Myocyte (in vitro differentiated cells): ENCODE measurements at regions not wholly inside any gene's neighbourhood (a gene's known extent, or its start where the extent isn't known, plus 50 kb on each side); places are given as distances from the start of the nearest gene placed in this dataset.

Experiments used
- DNase-seq: peaks from one replicate; pipeline ENCODE4 v3.0.0-alpha.2; 2012; ENCODE audit warnings: low read depth

DNA sequence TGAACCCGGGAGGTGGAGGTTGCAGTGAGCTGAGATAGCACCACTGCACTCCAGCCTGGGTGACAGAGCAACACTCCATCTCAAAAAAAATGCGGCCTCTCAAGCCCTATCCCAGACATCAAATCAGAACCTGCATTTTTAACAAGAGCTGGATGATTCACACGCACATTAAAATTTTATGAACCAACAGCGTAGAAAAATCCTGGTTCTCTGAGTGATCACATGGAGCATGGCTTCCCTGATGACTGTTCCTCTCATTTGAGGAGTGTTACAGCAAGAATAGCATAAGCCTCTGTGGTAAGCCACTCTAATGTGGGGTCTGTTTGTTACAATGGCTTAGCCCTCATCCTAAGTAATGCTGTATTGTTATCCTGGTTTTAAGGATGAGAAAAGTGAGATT, 163.6 kb downstream of the BRMS1L start:
- DNase-seq = no peak

DNA sequence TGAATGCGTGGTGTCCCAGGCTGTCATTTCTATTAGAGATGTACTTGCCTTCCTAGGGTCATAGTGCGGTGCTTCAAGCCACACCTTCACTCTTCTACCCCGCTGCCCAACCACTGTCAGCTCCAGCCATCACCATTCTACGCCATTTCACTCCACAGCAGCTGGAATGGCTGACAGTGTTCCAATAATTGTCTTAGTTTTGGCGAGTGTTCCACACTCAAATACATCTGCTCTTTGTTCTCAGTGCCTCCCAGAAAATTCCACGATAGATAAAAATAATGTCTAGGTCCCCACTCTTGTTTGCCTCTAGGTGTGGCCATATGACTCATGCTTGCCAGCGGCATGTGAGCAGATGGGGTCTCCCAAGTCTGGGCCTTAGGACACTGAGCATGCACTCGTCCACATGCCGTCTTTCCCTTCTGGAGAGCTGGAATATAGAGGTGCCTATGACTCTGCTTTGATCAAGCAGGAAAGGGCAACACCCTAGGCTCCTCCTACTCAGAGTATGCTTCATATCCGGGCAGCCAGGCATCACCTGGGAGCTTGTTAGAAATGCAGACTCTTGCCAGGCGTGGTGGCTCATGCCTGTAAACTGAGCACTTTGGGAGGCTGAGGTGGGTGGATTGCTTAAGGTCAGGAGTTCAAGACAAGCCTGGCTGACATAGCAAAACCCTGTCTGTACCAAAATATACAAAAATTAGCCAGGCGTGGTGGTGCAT, 163.0 kb downstream of the BRMS1L start:
- no peak for DNase-seq

DNA sequence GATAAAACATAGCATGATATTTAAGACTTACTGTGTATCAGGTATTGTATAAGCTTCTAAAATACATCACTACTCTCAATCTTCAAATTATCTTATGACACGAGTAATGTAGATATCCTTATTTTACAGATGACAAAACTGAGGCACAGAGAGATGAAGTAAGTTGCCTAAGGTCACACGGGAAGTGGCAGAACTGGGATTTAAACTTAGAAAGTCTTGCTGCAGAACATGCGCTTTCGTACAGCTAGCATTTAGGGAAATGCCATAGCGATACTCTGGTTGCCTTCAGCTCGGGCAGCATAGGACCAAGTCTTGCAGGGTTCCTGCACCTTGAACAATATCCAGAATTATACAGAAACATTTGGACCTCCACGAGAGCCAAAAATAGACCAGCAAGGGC, 162.4 kb downstream of the BRMS1L start:
- no peak for DNase-seq

DNA sequence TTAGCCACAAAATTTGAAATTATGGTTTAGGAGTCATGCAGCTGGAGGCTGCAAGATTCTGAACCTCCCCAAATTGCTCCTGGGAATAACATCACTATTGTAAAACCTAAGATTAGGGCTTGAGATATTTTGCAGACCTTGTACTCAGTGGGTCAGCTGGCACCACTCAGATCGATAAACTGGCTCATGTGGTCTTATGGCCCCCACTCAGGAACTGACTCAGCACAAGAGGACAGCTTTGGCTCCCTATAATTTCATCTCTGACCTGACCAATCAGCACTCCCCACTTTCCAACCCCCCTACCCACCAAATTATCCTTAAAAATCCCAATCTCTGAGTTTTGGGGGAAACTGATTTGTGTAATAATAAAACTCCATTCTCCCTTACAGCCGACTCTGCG, 161.6 kb downstream of the BRMS1L start:
- DNase-seq = no peak

DNA sequence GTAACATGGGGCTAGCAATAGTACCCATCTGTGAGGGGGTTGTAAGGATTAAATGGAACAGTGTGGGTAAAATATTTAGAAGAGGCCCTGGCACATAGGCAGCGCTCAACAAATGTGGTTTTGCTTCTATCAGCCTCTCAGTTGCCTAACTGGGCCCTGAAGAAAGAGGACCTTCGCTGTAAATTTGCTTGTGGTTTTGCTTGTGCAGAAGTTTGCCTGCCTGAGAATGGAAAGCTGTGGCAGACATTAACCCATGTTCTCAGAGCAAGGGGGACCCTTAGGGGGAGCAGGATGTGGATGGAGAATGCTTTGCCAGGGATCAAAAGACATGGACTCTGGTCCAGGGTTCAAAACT, 160.1 kb downstream of the BRMS1L start:
- DNase-seq = no peak

DNA sequence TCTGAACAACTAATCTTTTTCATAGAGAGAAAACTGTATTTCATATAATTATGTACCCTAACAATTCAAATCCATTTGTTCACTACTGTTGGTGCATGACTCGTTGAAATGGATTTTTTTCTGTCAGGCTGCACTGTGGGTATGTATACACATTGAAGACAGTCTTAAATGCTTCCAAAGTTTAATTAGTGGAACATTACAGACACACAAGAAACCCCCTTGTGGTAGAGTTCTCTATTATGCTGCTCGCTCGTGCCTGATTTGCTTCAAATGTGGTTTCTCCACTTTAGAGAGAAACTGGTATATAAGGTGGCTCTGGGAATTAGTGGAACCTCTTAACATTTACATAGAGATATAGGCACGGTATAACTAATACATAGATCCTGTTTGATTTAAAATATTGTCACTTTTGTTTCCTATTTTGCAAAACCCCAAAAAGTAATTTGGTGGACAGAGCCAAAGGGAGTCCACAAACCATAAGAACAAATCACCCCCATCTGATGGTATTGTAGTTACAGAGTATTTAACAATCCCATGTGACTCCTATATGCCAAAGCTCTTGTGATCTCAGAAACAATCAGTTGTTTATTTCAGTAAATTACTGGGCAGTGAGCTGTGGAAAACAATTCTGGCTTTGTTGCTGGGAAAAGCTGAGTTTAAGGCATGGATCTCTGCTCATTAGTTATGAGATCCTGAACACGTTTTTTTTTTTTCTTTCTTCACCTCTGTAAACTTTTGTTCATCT, 159.5 kb downstream of the BRMS1L start:
- DNase-seq = no peak

DNA sequence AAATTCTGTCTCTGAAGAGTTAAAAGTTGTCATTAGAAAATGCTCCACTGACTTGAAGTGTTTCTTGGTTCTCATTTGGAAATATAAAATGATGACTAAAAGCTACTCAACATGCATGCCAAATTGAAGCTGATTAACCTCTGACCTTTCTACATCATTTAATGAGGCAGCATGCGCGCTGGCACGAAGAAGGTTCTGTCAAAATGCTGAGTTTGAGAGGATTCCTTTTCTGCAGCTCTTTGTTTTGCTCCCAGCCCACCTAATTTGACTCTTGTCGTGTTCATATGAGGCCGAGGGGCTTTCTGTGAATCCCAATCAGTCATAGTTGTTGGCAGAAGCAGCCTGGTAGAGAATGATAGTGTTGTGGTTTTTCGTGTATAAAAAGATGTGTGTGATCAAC, 153.4 kb downstream of the BRMS1L start:
- no peak for DNase-seq

DNA sequence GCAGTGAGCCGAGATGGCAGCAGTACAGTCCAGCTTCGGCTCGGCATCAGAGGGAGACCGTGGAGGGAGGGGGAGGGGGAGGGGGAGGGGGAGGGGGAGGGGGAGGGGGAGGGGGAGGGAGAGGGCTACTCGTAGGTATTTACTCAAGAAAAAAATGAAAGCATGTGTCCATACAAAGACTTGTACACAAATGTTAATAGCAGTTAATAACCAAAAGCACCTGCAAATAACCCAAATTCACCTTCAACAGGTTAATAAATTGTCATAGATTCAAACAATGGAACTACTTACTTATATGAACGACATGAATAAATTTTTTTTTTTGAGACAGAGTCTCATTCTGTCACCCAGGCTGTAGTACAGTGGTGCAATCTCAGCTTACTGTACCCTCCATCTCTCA, 152.4 kb downstream of the BRMS1L start:
- DNase-seq = no peak

DNA sequence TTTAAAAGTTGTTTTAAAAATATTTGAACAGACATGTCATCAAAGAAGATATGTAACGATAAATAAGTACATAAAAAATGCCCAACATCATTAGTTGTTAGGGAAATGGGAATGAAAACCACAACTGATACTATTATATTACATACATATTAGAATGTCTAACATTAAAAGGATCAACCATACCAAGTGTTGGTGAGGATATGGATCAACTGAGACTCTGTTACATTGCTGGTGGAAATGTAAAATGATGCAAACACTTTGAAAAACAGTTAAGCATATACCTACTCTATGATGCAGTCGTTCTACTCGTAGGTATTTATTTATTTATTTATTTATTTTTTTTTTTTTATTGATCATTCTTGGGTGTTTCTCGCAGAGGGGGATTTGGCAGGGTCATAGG, 149.7 kb downstream of the BRMS1L start:
- DNase-seq = no peak

DNA sequence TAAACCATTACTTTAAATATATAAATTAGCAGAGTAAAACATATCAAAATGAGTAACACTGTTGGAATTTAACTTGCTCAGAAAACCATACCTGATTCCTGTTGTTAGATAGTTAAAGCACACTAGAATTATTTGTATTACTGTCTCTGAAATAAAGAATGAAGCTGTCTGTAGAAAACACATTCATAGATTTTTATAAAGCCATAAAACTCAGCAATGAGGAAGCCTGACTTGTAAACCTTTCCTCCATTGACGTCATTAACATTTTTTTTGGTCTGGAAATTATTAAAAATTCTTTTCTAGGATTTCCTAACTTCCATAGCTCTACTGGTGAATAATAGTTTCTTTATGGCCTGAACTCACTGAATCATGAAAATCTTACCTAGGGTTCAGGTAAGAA, 147.6 kb downstream of the BRMS1L start:
- DNase-seq = no peak

DNA sequence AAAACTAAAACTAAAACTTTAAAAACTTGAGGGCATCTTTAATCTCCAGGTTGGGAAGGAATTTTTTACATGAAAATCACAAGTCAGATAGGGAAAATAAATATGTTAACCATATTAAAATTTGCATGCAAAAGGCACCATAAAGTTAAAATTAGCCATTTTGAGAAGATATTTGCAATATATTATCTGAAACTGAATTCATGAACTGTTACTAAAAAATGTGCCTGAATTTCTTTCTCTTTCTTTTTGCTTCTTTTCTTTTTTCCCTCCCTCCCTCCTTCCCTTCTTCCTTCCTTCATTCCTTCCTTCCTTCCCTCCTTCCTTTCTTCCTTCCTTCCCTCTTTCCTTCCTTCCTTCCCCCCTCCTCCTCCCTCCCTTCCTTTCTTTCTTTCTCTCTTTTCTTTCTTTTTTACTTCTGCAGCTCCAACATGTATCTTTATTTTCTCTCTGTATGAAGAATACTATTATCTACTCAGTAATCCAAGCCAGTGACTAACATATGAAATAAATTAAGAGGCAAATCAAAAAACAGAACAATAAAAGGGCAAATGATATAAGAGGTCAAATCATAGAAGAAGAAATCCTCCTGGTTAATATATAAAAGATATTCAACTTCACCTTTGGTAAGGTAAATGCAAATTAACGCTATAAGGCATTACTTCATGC, 146.0 kb downstream of the BRMS1L start:
- no peak for DNase-seq

DNA sequence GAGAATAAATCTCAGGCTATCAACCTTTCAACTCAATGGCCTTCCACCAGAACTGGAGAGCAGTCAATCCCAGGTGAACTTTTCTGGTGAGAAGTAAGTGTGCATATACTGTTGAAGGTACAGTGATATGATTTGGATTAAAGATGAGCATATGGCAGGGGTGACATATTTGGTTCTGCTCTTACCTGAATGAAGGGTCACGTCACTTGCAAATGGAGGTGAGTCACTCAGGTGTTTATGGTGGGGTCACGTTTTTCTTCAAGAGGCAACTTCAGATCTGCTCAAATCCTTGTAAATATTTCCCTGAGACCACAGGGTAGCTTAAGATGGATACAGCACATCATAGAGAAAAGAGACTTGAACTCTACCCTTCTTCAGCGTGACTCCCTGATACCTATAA, 143.2 kb downstream of the BRMS1L start:
- DNase-seq = no peak

DNA sequence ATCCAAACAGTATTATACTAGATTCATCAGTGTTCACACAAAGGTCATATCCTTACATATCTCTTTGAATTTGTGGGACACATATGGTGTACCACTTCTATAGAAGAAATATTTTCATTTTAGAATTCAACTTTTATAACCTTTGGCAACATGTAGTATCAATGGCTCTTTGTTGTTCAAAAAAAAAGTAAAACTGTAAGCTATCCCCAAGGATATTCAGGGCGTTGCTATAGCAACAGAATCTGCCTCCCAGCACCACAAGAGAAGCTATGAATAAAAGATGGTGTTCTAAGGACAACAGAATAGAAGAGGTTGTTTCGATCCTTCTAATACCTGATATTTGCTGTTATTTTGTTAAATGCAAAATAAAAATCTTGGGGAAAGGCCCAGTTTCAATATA, 139.3 kb downstream of the BRMS1L start:
- no peak for DNase-seq

DNA sequence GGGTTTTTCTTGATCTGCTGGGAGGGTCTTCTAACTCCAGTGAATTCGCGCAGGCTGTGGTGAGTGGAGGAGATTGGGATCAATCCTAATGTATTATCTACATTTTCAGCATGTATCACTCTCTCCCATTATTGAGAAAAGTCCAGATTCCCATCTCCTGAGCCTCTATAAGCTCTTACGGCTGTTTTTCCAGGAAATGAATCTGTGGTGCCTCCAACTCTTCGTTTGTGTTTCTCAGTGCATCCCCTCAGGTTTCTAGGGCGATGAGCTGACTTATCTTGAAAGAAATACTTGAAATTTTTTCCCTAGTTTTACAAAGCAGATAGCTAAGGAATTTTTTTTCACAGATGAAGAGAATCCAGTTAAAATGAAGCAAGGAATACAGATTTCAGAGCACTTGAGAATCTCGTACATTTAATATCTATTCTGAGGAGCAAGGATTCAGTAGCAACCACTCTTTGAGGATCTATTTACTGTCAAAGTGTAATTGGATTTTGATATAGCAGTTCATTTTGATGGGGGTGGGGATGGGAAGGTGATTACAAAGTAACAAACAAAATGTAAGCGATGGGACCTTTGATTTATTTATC, 138.7 kb downstream of the BRMS1L start:
- DNase-seq = no peak

DNA sequence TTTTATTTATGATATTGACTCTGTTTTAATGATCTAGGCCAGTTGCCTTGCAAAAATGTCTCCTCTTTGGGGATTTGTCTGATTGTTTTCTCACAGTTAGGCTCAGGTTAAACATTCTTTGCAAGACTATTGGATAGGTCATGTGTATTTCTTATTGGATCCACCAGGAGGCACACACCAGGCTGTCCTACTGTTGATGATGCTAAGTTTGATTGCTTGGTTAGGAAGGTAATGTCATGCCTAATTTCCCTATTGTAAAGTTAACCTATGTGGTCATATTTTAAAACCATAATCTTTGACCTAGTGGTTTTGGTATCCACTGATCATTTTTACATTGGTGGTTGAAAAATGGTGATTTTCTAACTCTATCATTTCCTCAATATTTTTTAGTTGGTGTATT, 137.1 kb downstream of the BRMS1L start:
- no peak for DNase-seq

DNA sequence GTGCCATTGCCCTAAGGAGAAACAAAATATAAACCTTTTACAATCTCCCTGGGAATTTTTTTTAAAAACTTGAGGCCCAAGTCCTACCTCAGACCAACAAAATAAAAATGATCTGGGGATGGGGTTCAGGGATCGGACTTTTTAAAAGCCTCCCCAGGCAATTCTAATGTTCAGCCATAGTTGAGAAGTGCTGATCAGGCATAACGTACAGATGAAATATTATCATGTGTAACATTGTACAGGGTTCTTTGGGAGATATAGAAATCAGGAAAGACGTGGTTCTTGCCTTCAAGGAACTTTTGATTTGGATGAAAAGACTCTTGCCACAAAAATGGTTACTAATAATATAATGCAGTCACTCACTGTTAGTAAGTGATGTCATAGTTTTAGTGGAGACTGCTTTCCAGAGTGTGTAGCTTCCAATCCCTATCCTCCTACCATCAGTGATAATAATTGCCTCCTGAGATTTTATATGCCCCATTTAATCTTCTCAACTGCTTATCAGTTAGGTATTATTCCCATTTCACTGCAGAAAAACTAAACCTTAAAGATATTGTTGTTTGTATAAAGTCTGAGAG, 135.6 kb downstream of the BRMS1L start:
- no peak for DNase-seq

DNA sequence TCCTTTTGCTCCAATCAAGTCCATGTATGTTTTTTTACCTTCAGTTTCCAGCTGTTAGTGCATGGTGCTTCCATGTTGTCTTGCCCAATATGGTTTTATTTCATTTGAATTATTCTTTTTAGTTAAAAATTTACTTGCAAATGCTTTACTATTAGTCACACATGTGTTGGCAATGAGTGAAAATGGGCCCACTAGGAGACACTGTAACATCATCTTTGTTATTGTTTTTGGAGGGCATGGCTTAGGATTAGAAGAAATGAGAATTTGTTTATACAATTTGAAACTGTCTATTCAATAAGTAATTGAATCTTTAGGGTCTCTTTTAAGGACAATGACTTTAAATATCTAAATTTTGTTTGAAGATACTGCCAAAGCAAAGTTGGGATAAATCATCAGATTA, 133.7 kb downstream of the BRMS1L start:
- no peak for DNase-seq

DNA sequence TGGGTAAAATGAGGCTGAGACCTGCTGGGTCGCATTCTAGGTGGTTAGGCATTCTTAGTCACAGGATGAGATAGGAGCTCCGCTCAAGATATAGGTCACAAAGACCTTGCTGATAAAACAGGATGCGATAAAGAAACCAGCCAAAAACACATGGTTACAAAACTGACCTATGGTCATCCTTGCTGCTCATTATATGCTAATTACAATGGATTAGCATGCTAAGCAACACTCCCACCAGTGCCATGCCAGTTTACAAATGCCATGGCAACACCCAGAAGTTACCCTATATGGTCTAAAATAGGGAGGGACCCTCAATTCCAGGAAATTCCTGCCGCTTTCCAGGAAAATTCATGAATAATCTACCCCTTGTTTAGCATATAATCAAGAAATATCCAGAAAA, 132.4 kb downstream of the BRMS1L start:
- no peak for DNase-seq

DNA sequence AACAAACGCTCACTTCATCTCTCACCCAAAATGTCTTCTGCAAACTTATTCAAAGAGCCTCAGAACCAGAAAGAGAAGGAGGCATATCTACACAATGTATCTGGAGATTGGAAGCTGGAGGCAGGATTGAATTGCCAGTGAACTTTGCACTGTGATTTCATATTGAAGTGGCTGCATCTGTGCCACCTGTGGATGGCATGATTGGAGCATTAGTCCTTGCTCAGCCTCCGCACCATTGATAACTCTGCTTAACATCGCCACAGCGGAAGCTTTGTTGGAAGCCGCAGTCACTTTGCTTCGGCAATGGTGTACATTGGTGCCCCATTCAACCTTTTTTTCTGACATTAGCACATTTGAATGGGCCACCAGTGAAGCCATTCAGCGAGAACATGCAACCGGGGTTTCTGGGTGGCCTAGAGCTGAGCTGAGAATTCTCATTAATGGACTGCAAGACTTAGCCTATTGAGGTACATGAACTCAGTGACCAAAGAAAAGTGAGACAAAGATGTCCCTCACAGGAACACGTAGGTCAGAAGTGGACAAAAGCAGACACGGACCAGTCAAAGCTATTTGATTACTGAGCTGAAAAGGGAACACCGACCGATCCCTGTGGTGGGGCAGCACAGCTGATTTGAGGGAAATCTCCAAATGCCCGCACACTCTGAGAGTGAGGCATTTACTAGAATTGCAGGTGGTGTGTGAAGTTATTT, 130.4 kb downstream of the BRMS1L start:
- DNase-seq = no peak

DNA sequence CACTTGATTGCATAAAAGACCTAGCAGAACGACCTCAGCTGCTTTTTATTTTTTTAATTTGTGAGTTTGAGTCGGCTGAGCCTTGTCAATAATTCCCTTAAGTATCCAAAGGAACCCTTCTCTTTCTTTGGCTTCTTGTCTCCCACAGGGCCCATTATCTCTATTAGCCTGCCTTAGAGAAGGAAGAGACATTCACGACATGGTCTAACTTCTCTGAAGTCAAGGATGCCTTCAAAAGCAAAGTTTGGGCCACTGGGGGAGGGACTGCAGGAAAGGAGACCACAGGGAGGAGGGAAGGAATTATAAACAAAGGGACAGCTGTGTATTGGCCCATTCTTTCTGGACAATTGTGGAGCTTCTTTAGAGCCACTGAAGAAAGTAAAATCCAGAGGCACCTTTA, 126.4 kb downstream of the BRMS1L start:
- DNase-seq = no peak

DNA sequence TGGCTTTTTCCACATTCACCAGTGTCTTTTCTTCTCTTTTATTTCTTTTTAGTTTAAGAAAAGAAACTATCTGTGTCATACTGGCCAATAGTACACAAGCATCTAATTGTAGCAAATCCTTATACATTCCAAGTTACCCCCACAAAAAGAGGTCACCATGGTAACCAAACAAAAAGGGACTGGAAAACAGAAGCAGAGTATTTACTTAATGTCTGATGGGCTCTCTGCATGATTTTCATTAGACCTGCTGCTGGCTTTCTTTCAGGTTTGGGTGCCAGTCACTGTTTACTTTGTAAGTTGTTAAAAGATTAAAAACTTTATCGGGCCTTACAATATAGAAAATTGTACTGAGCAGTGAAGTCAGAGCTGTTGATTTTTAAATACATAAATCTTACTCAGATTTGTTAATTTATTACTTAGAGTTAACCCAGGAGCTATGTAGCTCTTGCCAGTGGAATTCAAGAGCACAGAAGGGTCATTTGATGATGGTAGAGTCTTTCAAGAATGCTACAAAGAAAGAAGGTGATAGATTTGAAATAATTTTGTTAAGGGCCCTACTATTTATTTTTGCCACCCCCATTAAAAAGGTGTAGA, 123.9 kb downstream of the BRMS1L start:
- no peak for DNase-seq
